RPMI7951 (cell line): ENCODE measurements at regions not wholly inside any gene's neighbourhood (a gene's known extent, or its start where the extent isn't known, plus 50 kb on each side); places are given as distances from the start of the nearest gene placed in this dataset.

Source experiments
- DNase-seq: peaks from one replicate; pipeline ENCODE4 v3.0.0-alpha.2; 2012; ENCODE audit warnings: low read depth

DNA sequence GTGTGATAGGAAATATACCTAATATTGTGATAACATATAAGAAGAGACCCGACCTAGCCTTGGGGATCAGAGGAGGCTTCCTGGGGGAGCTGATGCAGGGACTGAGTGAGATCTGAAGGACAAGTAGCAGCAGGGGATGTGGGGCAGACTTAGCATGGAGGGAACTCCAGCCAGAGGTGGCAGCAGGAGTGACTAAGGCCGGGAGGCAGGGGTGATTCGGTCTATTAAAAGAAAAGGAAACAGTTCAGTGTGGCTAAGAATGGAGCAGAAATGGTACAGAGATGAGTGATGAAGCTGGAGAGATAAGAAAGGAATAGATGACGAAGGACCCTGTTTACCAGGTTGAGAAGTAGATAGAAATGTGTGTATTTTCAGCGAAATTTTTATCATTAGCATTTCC, 408.8 kb downstream of the ENC1 start:
- peak; percentile 57 for DNase-seq

GRCh38 chr5:74226716-74227485, 413.6 kb downstream of the ENC1 start:
- DNase-seq: no peak

GRCh38 chr5:74225587-74225986, 414.9 kb downstream of the ENC1 start:
- DNase-seq: no peak

GRCh38 chr5:74224331-74224730, 416.2 kb downstream of the ENC1 start:
- no peak for DNase-seq

GRCh38 chr5:74222806-74223205, 417.7 kb downstream of the ENC1 start:
- DNase-seq: no peak

GRCh38 chr5:74221413-74221812, 419.1 kb downstream of the ENC1 start:
- no peak for DNase-seq

- DNase-seq: no peak
Observed at GRCh38 chr5:74216012-74216411, 424.5 kb downstream of the ENC1 start.

GRCh38 chr5:74212336-74212735, 428.2 kb downstream of the ENC1 start:
- DNase-seq: peak; percentile 31

GRCh38 chr5:74209571-74209970, 431.0 kb downstream of the ENC1 start:
- no peak for DNase-seq

DNA sequence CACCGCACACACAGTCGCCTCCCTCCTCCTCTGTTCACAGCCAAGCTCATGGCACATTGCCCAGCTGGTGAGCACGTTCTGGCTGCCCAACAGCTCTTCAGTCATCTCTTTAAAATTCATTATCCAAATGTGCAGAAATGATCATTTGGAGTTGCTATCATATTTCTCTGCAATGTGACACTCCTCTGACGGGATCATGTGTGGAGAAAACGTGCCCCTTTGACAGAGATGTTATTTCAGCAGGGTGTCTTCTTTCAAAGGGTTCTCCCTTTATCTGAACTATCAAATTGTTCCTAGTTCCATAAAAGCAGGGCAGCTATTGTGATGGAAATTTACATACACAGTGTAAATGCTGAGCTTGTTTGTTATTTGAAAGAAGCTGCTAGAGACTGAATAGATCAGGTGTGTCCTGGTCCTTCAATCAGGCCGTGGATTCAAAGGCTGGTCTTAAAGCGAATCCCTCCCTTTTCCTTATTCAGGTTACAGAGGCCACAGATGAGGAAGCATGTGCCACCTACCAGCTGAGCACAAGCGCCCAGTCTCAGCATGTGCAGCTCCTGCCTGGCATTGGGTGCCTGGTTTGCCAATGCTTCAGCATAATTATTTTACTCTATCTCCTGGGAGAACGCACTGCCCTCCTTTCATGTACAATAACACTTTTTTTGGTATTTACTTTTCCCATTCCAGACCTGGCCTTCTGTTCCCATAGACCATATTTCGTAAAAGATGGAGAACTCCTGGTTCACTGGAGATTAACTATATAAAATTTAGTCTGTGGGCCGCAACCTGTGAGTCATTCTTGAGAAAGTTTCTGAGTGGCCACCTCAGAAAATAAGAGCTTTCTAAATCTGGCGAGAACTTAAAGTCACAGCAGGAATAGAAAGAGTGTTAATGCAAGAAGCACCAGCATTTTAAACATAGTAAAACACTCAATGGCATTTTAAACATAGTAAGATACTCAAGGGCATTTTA, 433.7 kb downstream of the ENC1 start:
- DNase-seq: peak; percentile 88

DNA sequence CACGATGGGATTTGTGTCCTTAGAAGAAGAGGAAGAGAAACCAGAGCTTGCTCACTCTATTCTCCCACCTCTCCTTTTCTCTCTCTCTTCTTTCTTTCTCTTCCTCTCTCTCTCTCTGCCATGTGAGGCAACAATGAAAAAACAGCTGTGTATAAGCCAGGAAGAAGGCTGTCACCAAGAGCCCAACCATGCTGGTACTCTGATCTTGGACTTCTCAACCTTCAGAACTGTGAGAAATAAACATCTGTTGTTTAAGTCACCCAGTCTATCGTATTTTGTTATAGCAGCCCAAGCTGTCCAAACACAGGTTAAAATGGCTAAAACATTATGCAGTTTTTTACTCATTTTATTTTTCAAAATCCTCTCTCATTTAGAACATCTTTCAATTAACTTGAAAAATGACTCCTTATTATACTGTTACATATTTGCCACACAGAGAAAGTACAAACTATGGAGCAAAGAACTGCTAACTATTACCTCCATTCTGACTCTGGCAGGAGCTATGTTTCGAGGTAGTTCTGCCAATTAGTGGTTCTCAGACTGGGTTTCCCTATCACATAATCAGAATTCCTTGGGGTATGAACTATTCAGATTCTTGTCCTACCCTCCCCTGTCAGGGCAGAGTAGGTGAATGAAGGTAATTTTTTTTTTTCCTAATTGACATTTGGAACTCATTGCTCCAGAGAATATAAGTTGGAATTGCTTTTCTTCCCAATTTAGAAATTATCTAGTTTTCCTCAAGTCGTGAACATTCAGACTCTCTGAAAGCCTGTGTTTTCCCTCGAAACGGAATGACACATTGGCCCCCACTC, 434.6 kb downstream of the ENC1 start:
- no peak for DNase-seq

DNA sequence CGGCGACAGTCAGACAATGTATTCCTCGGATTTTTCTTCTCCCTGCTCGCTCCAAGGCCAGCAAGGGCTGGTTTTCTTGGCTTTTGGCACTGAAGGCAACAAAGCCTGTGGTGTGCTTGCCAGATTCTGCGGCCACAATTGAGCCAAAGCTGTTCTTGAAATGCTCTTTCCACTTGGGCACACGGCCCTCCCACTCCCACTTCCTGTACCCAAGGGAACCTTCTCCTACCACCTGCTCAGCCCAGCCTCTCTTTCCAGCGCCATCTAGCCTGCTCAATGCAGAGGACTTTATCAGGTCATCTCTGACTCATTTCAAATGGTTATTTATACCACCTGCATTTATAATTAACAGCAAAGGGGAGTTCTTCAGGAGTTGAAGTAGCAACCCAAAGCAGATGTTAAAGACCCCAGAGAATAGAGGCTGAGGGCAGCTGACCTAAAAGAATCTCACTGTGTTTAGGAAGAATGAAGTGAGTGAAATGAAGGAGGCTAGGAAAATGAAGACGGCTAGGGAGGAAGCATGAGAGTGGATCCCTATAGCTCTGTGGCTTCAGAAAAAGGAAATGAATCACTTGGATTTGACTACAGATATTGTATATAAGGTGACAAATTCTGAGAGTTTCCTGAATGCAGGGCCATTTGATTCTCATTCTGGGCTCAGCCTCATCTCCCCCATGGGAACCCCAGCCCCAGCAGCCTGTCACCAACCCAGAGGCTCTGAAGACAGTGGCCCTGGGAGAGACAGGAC, 439.0 kb downstream of the ENC1 start:
- DNase-seq: peak; percentile 95

- DNase-seq: peak; percentile 73
Observed at GRCh38 chr5:74200560-74200959, 440.0 kb downstream of the ENC1 start.

GRCh38 chr5:74199436-74200210, 440.9 kb downstream of the ENC1 start:
- DNase-seq: peak; percentile 63

GRCh38 chr5:74199005-74199404, 441.5 kb downstream of the ENC1 start:
- DNase-seq: peak; percentile 36

DNA sequence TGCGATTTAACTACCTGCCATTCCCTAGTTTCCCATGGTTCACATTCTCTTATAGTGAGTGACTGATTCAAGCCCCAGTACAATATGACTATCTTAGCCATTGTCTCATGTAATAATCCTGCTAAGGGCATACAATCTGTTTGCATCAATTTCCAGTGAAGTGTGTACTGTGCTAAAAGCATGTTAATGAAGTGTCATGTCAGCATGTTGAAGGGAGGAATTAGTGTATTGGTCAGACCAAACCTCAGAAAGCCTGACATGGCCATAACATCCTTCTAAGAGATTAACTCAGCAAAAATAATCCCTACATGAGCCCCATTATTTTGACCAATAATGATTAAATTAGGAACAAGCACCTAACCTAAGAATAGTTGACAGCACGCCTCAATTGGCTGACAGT, 442.4 kb downstream of the ENC1 start:
- DNase-seq: no peak

- no peak for DNase-seq
Observed at GRCh38 chr5:74196233-74196632, 444.3 kb downstream of the ENC1 start.

DNA sequence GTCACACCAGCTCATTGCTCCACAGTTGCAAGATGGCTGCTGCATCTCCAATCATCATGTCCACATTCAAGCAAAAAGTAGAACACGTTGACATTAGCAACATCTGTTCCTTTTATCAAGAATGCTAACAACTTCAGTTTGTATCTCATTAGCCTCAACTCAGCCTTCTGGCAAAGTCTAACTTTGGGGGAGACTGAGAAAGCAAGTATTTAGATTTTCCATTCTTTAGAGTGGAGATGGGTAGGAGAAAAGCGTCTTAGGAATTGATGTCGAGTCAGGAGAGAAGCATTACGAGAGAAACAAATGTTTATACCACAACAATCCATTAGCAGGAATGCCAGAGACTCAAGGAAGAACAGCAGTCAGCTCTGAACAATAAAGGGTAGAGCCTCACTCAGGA, 446.3 kb downstream of the ENC1 start:
- DNase-seq: no peak

- no peak for DNase-seq
Observed at GRCh38 chr5:74192606-74193299, 447.8 kb downstream of the ENC1 start.
